Astrocyte of the hippocampus (primary cell): ENCODE measurements at regions not wholly inside any gene's neighbourhood (a gene's known extent, or its start where the extent isn't known, plus 50 kb on each side); places are given as distances from the start of the nearest gene placed in this dataset.

Experiments used
- DNase-seq: peaks from one replicate; pipeline ENCODE4 v3.0.0; 2011; ENCODE audit warnings: low read depth, low spot score

- no peak for DNase-seq
Measured at GRCh38 chr16:85291302-85292148, 179.3 kb upstream of the CIBAR2 start.

GRCh38 chr16:85293458-85293857 is 181.2 kb upstream of the CIBAR2 start:
- DNase-seq: no peak

GRCh38 chr16:85293904-85294642 is 181.8 kb upstream of the CIBAR2 start:
- no peak for DNase-seq

- no peak for DNase-seq
Measured at GRCh38 chr16:85294810-85295508, 182.7 kb upstream of the CIBAR2 start.

- peak; percentile 48 for DNase-seq
Measured at GRCh38 chr16:85296859-85297660, 184.8 kb upstream of the CIBAR2 start.

GRCh38 chr16:85297881-85298280 is 185.6 kb upstream of the CIBAR2 start:
- no peak for DNase-seq

GRCh38 chr16:85300406-85300968 is 188.2 kb upstream of the CIBAR2 start:
- no peak for DNase-seq

- no peak for DNase-seq
Measured at GRCh38 chr16:85301231-85301630, 189.0 kb upstream of the CIBAR2 start.

GRCh38 chr16:85302018-85302847 is 190.0 kb upstream of the CIBAR2 start:
- peak; percentile 66 for DNase-seq

GRCh38 chr16:85302848-85303353 is 190.6 kb upstream of the CIBAR2 start:
- no peak for DNase-seq

- peak; percentile 69 for DNase-seq
Measured at GRCh38 chr16:85303354-85303883, 191.1 kb upstream of the CIBAR2 start.

- no peak for DNase-seq
Measured at GRCh38 chr16:85304337-85304736, 192.1 kb upstream of the CIBAR2 start.

- peak; percentile 72 for DNase-seq
Measured at GRCh38 chr16:85306071-85306792, 194.0 kb upstream of the CIBAR2 start.

- no peak for DNase-seq
Measured at GRCh38 chr16:85306793-85307551, 194.7 kb upstream of the CIBAR2 start.

GRCh38 chr16:85307552-85308364 is 195.5 kb upstream of the CIBAR2 start:
- no peak for DNase-seq

GRCh38 chr16:85308611-85309540 is 196.6 kb upstream of the CIBAR2 start:
- no peak for DNase-seq
